ENCODE measurements at regions not wholly inside any gene's neighbourhood (a gene's known extent, or its start where the extent isn't known, plus 50 kb on each side); places are given as distances from the start of the nearest gene placed in this dataset.

- Histone ChIP-seq H3K4me1 (ENCODE audit: control insufficient read depth in 1 of 2, low read depth in 2 of 2) (no peaks in the 10 kb centered on the region), H3K27ac (no peak overlapping the region), H3K9me3 (no peaks in the 10 kb centered on the region), H3K4me3 (no peak overlapping the region), H3K27me3 (replicated peaks; ENCODE audit: insufficient read depth) (no peaks in the 10 kb centered on the region), H3K36me3 (no peaks in the 10 kb centered on the region)
- no peak for ATAC-seq (ENCODE audit: insufficient number of reproducible peaks, low FRiP score, low read depth)
- no peak for DNase-seq (ENCODE audit: low spot score)
- no peak for TF ChIP-seq CTCF (IDR thresholded peaks at IDR 0.05)
These were observed 113.0 kb upstream of the PHYHIPL start for GRCh38 chr10:59063491-59063890.

- DNase-seq (ENCODE audit: low spot score) (no peak), ATAC-seq (ENCODE audit: insufficient number of reproducible peaks, low FRiP score, low read depth) (no peak)
- Histone ChIP-seq H3K27me3 (replicated peaks; ENCODE audit: insufficient read depth) (no peaks in the 10 kb centered on the region), H3K4me3 (no peak overlapping the region), H3K9me3 (no peaks in the 10 kb centered on the region), H3K36me3 (no peaks in the 10 kb centered on the region), H3K27ac (no peak overlapping the region), H3K4me1 (ENCODE audit: control insufficient read depth in 1 of 2, low read depth in 2 of 2) (no peaks in the 10 kb centered on the region)
- TF ChIP-seq CTCF (IDR thresholded peaks at IDR 0.05): no peak
These were observed 112.3 kb upstream of the PHYHIPL start for GRCh38 chr10:59064080-59064692.

GRCh38 chr10:59064759-59065539 lies 111.5 kb upstream of the PHYHIPL start:
- TF ChIP-seq CTCF (IDR thresholded peaks at IDR 0.05): no peak
- no peaks in the 10 kb centered on the region for H3K36me3 ChIP-seq
- DNase-seq (ENCODE audit: low spot score) (no peak), ATAC-seq (ENCODE audit: insufficient number of reproducible peaks, low FRiP score, low read depth) (no peak)
- no peak overlapping the region for H3K27ac ChIP-seq
- H3K4me1 ChIP-seq (ENCODE audit: control insufficient read depth in 1 of 2, low read depth in 2 of 2): no peaks in the 10 kb centered on the region
- no peaks in the 10 kb centered on the region for H3K9me3 ChIP-seq
- no peaks in the 10 kb centered on the region for H3K27me3 ChIP-seq (replicated peaks; ENCODE audit: insufficient read depth)
- no peak overlapping the region for H3K4me3 ChIP-seq

GRCh38 chr10:59068581-59069191 lies 107.8 kb upstream of the PHYHIPL start:
- ATAC-seq (ENCODE audit: insufficient number of reproducible peaks, low FRiP score, low read depth) (no peak), DNase-seq (ENCODE audit: low spot score) (no peak)
- H3K4me3 ChIP-seq: no peak overlapping the region
- no peaks in the 10 kb centered on the region for H3K36me3 ChIP-seq
- H3K27ac ChIP-seq: no peak overlapping the region
- no peaks in the 10 kb centered on the region for H3K9me3 ChIP-seq
- TF ChIP-seq CTCF (IDR thresholded peaks at IDR 0.05): no peak
- no peaks in the 10 kb centered on the region for H3K4me1 ChIP-seq (ENCODE audit: control insufficient read depth in 1 of 2, low read depth in 2 of 2)
- no peaks in the 10 kb centered on the region for H3K27me3 ChIP-seq (replicated peaks; ENCODE audit: insufficient read depth)

- TF ChIP-seq CTCF (IDR thresholded peaks at IDR 0.05): no peak
- no peak overlapping the region for H3K27ac ChIP-seq
- no peak overlapping the region for H3K4me3 ChIP-seq
- ATAC-seq (ENCODE audit: insufficient number of reproducible peaks, low FRiP score, low read depth) (no peak), DNase-seq (ENCODE audit: low spot score) (no peak)
- H3K27me3 ChIP-seq (replicated peaks; ENCODE audit: insufficient read depth): no peaks in the 10 kb centered on the region
- no peaks in the 10 kb centered on the region for H3K9me3 ChIP-seq
- H3K4me1 ChIP-seq (ENCODE audit: control insufficient read depth in 1 of 2, low read depth in 2 of 2): peaks cover 7 to 18% of the 10 kb centered on the region in 2 donors
- H3K36me3 ChIP-seq: no peaks in the 10 kb centered on the region
These were observed 104.4 kb upstream of the PHYHIPL start for GRCh38 chr10:59072038-59072437.
